ENCODE measurements at regions not wholly inside any gene's neighbourhood (a gene's known extent, or its start where the extent isn't known, plus 50 kb on each side); places are given as distances from the start of the nearest gene placed in this dataset.

DNA sequence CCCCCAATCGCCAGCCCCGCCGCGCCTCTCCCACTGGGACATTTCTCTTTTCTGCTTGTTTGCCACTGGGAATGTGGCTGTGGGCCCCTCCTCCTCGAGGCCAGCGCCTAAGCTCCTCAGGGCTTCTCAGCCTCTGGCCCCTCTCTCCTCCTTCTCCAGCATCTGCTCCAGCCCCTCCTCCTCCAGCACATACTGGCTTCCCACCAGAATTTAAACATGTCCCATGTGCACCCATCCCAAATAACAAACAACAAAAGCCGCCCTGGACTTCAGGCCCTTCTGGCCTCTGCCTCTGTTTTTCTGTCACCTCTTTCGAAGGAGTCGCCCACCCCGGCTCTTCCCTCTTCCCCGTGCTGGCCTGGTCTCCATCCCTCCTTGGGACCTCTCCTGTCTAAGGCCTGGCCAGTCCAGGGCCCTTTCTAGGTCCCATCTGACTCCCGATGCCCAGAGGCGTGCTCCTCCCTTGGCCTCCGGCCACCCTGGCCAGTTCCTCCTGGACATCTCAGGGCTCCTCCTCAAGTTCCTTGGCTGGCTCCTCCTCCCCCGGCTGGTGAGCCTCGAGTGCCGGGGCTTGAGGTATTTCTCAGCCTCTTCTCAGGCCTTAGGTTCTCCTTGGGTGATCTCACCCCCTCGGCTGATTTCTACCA is 94.6 kb upstream of the SLC6A6 start:
- no peak for DNase-seq (ENCODE audit: low read depth, low spot score)

DNA sequence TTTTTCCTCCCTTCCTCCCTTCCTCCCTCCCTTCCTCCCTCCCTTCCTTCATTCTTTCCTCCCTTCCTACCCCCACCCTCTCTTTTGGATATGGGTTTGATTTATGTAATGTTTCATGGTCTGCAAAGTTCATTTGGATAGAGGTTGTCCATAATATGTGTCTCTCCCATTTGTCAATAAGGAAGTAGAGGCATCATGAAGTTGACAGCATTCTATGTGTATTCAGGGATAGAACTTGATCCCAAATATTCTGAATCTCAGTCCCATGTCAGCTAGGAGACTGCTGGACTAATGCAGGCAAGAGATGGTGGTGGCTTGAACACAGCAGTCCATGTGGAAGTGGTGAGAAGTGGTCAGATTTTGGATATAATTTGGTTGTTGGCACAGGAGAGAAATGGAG is 90.7 kb upstream of the SLC6A6 start:
- no peak for DNase-seq (ENCODE audit: low read depth, low spot score)

DNA sequence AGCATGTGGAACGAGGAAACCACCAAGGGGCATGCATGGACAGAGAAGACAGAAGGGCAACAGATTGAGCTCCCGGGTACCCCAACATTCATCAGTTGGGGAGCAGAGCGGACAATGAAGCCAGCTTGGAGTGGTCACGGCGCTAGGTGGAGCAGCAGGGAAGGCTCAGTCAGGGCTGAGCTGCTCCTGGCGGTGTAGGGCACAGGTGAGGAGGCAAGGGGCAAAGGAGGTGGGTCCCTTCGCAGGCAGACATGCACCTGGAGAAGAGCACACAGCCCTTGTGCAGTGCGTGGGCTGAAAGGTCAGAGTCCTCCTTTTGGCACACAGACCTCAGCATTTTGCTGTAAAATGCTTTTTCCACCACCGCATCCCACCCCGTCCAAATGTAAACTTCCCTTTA is 90.0 kb upstream of the SLC6A6 start:
- DNase-seq (ENCODE audit: low read depth, low spot score), result no peak

DNA sequence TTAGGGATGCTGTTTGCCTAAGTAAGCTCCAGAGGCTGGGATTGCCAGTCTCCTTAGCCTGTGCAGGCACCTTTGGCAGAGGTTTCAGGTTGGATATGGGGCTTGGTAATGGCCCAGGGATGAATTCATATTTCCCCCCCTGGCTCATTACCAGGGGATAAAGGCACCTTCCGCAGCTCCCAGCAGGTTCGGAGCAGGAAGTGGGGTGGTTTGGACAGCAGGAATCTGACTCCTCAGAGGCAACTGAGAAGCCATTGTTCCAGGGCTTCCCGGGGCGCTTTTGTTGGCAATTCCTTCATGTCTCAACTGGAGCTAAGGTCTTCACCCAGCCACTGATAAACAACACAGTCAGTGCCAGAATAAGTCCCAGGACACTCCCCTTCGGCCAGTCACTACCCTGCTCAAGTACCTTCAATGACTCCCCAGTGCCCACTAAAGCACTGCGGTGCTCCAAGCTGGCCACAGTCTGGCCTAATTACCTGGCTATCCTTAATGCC is 85.3 kb upstream of the SLC6A6 start:
- no peak for DNase-seq (ENCODE audit: low read depth, low spot score)

DNA sequence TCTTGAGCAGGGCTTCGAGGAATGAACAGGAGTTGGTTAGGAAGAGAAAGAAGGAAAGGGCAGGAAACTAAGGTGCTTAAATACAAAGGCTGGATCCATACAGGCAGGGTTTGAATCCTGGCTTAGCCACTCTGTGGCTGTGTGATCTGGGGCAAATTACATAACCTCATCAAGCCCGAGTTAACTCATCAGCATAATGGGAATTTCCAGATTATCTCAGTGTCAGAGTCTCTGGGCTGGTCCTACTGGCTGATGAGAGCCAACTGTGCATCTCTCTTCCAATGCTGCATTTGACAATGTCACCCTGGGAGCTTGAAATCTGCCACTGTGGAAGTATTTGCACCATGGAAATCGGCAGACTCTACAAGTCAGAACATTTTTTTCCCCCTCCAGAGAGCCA is 83.8 kb upstream of the SLC6A6 start:
- no peak for DNase-seq (ENCODE audit: low read depth, low spot score)

DNA sequence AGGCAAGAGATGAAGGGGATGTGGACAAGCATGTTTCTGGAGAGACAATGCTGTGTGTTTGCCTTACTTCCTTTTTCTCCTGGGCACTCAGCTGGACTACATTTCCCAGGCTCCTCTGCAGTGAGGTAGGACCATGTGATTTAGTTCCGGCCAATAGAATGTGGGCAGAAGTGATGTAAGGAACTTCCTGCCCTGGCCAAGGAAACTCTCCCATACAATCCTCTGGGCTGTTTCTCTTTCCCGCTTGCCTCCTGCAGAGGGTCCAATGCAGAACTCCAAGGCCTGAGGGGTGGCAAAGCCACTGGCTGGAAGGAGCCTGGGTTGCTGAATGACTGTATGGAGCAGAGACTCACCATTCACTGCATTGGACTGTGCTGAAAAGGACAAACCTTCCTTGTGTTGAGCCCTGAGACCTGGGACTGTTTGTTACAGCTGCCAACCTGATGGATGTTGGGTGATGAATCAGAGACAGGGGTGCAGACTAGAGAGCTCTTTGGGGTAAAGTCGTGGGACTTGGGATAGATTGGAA is 82.7 kb upstream of the SLC6A6 start:
- DNase-seq (ENCODE audit: low read depth, low spot score), result peak; percentile 20

DNA sequence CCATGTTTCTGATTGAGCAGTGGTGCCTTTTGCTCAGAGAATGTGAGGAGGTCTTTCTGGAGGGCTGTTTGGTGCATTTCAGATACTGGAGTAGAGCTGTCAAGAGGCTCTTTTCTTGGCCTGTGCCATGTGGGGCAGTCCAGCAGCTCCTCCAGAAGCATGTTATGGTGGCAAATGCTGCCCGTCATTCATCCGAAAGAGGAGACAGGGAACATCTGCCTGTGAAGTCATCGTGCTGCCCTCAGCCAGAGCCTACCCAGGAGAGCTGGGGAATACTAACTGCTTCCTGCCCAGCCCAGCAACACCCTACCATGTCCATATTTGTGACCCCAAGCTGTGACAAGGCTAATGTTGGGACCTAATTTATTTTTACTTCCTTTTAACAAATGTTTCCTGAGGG is 82.2 kb upstream of the SLC6A6 start:
- DNase-seq (ENCODE audit: low read depth, low spot score), result no peak

DNA sequence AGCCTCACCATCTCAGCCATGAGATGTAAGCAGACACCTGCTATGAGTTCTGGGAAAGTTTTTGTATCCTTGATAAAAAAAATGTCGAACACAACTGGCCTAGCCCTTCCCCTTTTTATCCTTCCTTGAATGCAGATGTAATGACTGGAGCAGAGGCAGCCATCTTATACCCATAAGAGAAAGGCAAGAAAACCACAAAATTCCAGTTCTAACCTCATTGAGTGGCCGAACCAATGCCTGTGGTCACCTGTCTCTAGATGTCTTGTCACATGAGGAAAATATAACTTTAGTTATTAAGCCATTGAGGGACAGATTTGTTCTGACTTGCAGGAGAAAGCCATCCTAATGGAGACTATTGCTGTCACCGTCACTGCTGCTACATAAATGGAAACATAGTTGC is 80.4 kb upstream of the SLC6A6 start:
- DNase-seq (ENCODE audit: low read depth, low spot score), result no peak

DNA sequence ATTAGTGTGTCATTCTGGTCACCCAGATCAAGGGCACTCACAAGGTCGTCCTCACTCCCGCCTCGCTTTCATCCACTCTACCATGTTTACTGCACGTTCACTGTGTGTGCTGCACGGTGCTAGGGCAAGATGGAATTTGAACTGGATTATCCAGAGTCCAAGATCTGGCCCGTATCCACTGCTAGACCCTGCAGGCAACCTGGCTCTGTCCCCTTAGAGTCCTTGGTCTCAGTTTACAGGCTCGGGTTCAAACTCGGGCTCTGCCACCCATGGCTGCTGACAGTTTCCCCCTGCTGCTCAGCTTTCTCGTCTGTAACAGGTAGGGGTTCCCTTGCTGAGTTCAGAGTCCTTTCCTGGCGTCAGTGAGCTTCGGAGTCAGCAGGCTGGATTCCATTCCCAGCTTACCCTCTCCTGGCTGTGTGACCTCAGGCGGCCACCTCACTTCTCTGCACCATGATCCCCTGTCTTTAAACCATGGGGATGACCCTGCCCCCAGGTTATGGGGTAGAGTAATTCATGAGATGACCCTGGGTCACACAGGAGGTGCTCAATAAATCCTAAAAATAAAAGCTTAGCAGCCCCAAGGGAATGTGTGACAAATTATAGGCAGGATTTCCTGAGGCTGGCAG is 79.6 kb upstream of the SLC6A6 start:
- DNase-seq (ENCODE audit: low read depth, low spot score), result no peak

DNA sequence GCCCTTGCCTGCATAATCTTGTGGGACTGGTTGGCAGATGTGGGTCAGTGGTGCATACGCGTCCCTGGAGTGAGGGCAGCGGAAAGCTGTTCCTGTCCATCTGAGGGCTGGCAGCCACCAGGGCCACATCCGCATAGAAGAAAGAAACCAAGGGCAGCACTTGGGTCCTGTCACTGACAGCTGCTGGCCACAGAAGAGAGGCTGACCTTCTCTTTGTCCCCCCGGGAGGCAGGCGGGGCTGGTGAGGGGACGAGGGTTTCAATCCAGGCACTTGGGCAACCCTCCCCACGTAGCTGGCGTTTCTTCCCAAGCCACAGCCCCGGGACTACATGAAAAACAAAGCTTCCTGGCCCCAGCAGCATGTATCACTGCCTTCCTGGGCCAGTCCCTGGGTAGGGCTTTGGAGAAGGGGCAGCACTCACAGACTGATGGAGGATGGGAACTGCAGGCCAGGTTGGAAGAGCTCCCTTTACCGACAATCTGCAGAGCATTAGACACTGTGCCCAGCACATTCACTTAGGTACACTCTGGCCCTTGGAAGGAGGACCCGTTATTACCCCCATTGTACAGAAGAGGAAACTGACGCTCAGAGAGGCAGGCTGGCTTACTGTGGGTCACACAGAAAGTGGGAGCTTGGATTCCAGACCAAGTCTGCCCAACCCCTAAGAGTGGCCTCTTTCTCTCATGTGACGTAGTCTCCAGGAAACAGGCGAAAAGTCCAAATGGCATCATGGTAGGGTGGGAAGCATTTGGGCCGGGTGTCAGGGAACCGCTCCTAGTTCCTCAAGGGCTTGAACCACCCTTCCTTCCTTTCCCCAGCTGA is 78.8 kb upstream of the SLC6A6 start:
- no peak for DNase-seq (ENCODE audit: low read depth, low spot score)

DNA sequence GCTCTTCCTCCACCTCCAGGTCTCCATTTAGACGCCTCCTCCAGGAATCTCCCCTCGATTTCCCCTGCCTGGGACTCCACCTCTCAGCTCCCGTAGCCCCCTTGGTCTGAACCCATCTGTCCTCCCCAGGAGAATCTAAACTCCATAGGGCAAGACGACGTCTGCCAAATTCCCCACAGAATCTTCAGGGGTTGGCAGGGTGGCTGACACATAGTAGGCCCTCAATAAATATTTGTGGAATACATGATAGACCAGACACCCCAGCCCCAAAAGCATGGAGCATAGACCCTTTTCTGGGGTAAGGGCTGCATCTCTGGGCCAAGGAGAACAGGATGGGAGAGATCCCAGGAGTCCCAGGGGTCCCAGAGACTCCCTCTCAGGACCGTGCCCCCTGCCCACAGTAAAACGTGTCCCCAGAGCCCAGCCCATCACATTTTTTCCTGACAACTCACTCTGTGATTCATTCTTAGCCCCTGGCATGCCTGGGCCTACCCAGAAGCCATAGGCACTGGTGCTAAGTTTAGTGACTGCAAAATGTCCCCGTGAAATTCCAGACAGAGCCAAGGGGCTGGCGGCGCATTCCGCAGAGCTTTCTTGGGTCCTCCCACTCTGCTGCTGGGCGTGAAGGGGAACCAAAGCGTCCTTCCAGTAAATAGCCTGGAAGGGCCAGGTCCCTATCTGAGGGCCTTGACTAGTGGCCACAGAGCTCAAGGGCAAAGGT is 78.0 kb upstream of the SLC6A6 start:
- DNase-seq (ENCODE audit: low read depth, low spot score), result no peak

DNA sequence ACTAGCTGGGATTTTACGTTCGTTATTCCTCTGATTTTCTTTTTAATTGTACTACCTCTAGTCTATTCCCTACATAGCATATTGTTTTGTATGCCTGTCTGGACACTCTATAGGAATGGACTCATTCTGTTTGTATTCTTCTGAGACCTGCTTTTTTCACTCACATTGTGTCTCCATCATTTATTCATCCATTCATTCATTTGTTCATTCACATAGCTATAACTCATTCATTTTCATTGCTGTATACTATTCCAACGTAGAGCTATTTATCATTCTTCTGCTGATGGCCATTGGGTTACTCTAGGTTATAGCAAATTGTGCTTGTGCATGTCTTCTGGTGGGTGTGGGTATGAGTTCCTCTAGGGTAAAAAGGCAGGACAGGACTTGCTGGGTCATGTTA is 74.0 kb upstream of the SLC6A6 start:
- no peak for DNase-seq (ENCODE audit: low read depth, low spot score)

DNA sequence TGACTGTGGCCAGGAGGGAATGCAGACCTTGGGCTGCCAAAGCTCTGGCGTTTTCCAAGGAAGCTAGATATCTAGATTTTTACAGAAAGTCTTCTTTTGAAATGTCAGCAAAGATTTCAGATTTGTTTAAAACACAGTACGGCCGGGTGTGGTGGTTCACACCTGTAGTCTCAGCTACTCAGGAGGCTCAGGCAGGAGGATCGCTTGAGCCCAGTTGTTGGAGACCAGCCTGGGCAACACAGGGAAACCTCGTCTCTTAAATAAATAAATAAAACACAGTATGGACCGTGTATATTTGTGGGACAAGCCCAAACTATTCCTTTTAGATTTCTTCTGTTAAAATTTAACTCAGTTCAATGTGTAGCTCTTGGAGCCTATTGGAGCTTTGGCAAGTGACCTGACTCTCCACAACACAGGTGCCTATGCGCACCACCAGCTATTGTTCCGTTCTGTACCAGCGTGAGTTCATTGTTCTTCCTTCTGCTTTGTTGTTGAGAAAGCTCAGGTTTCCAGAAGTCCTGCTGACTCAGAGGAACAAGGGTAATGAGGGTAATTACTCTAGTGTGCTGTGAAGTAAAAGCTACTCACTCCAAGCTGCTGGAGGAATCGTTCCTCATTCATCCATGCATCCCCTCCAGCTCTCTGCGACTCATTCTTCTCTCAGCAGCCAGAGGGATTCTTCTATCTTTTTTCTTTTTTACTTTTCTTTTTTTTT is 73.1 kb upstream of the SLC6A6 start:
- no peak for DNase-seq (ENCODE audit: low read depth, low spot score)

DNA sequence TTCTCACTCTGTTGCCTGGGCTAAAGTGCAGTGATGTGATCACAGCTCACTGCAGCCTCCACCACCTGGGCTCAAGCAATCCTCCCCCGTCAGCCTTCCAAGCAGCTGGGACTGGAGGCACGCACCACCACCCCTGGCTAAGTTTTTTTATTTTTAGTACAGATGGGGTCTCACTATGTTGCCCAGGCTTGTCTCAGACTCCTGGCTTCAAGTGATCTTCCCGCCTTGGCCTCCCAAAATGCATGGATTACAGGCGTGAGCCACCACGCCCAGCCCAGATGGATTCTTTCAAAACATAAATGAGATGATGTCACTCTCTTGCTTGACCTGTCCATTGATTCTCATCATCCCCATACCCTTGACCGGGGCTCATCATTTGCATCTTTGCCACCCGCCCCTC is 72.6 kb upstream of the SLC6A6 start:
- DNase-seq (ENCODE audit: low read depth, low spot score), result no peak

DNA sequence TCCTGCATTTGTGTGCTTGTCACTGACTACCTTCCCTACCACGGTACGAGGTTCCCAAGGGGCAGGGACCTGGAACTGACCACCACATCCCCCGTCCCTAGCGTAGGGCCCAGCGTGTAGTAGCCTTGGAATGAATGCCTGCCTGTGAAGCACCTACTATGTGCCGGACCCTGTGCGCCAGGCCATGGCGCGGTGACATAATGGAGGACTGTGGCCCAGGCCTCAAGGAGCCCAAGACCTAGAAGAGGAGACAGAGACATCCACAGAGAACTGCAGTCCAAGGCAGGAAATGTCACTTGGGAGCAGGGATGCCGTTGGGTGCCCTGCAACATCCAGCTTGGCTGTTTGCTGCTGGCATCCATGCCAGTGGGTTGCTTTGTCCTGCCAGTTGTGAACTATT is 71.9 kb upstream of the SLC6A6 start:
- no peak for DNase-seq (ENCODE audit: low read depth, low spot score)

DNA sequence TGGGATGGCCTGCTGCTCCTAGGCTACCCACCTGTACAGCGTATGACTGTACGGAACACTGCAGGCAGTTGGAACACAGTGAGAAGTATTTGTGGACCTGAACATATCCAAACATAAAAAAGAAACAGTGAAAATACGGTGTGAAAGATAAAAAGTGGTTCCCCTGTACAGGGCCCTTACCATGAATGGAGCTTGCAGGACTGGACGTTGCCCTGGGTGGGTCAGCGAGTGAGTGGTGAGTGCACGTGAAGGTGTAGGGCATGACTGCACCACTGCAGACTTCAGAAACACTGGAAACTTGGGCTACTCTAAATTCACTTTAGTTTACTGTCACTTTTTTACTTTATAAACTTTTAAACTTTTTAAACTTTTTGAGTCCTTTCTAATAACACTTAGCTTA is 71.2 kb upstream of the SLC6A6 start:
- no peak for DNase-seq (ENCODE audit: low read depth, low spot score)

DNA sequence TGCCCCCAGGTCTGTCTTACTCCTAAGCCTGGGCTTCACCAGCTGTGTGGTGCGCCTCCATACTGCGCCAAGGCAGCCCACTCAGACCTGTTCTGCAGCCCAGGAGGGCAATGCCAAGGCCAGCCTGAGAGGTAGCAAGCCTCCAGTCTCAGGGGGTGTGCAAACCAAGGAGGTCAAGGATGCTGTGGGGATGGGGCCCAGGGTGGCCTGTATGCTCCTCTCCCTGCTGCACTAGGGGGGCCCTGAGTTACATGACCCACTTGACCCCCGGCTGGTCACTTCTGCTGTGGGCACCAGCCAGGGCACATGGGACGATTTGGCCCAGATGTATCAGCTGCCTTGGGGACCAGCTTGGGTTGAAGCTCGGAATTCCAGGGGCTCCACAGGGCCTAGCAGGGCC is 70.0 kb upstream of the SLC6A6 start:
- DNase-seq (ENCODE audit: low read depth, low spot score), result no peak

DNA sequence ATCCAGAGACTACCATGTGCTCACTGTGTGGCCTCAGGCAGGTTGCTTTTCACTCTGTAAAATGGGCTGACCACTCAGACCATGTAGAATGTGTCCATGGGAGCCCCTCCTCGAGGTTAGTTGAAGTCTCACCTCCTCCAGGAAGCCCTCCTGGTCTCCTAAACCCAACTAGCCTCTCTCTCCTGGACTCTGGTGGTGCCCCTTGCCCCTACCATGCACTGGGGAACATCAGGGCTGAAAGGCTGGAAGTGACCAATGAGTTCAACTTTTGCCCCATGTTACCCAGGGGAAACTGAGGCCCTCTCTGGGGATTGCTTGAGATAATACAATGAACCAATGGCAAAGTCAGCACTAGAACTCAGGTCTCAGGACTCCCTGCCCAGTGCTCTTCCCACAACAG is 69.2 kb upstream of the SLC6A6 start:
- DNase-seq (ENCODE audit: low read depth, low spot score), result no peak

DNA sequence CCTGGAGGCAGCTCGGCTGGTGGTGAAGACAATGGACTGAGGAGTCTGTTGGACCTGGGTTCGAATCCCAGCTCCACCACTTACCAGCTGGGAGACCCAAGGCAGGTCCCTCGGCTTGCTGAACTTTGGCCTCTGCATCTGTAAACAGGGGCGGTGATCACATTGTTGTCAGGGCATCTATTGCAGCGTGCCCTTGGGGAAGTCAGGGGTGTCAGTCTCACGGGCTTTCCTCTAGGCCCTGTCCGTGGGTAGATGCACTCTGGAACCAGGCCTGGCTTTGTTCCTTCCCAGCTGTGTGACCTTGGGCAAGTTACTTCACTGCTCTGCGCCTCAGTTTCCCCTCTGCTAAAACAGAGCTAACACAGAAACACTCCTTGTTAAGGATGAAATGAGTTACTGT is 68.8 kb upstream of the SLC6A6 start:
- DNase-seq (ENCODE audit: low read depth, low spot score), result no peak

DNA sequence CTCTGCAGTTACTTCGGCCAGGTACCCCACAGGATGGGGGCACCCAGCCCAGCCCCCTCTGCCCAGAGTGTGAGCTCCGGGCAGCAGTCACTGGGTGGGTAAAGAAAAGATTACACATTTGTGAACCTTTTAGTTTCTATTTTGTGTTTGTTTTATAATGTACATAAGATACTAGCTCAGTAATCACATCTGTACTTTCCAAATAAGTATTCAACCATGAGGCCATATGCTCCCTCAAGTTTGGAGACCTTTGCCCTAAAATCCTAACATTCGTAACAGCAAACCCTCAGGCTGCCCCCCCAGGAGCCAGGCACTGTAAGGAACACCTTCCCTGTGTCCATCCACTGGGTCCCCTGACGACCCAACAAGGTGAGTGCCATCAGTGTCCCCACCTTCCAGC is 68.3 kb upstream of the SLC6A6 start:
- DNase-seq (ENCODE audit: low read depth, low spot score), result no peak

DNA sequence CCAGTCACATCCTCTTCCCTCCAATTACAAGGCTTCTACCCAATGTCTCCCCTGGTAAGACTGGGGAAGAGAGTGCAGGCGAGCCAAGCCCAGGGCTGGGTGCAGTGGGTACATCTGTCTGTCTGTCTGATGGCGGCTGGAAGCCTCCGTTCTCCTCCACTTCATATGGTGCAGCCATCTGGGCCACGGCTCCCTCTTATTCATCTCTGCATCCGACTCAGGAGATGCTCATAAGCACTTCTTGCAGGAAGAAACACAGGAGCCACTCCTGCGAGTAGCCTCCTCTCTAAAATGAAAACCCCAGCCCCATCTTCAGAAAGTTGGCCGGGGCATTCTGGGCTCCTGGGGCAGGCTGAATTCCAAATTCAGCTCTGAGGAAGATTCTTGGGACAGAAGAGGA is 67.5 kb upstream of the SLC6A6 start:
- DNase-seq (ENCODE audit: low read depth, low spot score), result no peak

Measured in smooth muscle cell of the brain vasculature (primary cell).